Gastroesophageal sphincter (tissue), 3 donors: ENCODE measurements at regions not wholly inside any gene's neighbourhood (a gene's known extent, or its start where the extent isn't known, plus 50 kb on each side); places are given as distances from the start of the nearest gene placed in this dataset.

Experiments
- CTCF ChIP-seq, 4 experiments: fragments of 200-600 bp in 2 of 4; fragments of 450-650 bp in 2 of 4; sonication (generic) in 1 of 4; IDR thresholded peaks; one replicate each; pipeline ENCODE4 v1.5.1; 2017 to 2019; ENCODE audit warnings: antibody characterized with exemption in 4 of 4, mild to moderate bottlenecking in 2 of 4, moderate library complexity in 2 of 4
- EP300 ChIP-seq: sonication (generic); formaldehyde crosslinking; IDR thresholded peaks from one replicate; pipeline ENCODE4 v1.6.1; 2017; ENCODE audit warnings: antibody characterized with exemption, mild to moderate bottlenecking

GRCh38 chr17:45705123-45706009 is 78.8 kb upstream of the CRHR1 start:
- TF ChIP-seq CTCF (IDR thresholded peaks at IDR 0.05) (no peak), EP300 (no peak)
